Left renal cortex interstitium (tissue), 4 donors: ENCODE measurements at regions not wholly inside any gene's neighbourhood (a gene's known extent, or its start where the extent isn't known, plus 50 kb on each side); places are given as distances from the start of the nearest gene placed in this dataset.

Experiments used
- DNase-seq, 4 donors: peaks; one replicate each; pipeline ENCODE4 v3.0.0-alpha.2; 2013; ENCODE audit warnings: low read depth in 4 of 4, low spot score in 2 of 4, missing footprints in 1 of 4

DNA sequence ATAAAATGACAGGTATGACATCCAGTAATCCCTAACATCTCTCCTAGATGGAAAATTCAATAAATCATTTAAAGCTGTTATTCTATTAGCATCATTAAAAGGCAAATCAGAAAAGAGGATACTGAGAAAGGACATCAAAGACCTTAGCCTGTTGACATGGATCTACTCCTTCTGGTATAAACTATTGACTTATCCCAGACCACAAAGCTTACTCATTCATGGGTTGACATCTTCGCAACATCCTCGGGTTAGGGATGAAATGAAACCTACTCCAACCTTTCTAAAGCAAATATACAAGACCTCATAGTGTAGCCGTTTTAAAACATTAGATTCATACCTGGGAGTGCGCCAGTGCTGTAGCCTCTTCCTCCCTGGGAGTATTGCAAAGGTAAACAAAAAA lies 191.5 kb upstream of the BTG1 start:
- DNase-seq = no peak

DNA sequence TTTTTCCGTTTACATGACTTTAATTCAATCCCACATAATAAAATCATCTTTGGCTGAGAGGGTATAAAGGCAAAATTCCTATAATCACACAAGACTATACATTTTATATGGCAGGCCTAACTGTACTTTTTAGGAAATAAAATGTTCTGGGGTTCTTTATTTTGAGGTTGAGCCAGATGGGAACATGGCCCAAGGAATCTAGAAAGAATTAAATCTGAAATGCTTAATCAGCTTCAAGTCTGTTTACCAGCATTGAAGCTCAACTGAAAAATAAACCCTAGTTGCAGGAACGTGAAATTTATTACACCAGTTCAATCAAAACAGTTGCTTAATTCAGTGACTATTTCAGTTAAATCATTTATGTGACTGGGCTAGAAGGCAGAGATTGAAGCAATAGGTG lies 191.0 kb upstream of the BTG1 start:
- DNase-seq = no peak

GRCh38 chr12:92335831-92336230 lies 190.2 kb upstream of the BTG1 start:
- DNase-seq = no peak

GRCh38 chr12:92334552-92334951 lies 188.9 kb upstream of the BTG1 start:
- no peak for DNase-seq

DNA sequence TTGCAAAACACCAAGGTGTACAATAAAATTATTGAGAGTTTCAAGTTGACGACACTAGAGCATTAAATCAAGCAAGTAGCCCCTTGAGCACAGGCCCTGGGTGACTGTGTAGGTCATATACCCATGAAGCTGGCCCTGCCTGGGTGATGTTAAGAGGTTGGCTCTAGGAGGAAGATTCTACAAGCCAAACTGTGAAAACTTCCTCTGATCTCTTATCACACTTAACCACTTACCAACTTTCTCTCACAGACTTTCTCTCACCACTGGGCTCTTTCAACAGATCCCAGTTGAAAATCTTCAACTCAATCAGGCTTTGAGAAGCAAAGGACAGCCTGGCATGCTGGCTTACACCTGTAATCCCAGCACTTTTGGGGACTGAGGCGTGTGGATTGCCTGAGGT lies 186.9 kb upstream of the BTG1 start:
- no peak for DNase-seq

DNA sequence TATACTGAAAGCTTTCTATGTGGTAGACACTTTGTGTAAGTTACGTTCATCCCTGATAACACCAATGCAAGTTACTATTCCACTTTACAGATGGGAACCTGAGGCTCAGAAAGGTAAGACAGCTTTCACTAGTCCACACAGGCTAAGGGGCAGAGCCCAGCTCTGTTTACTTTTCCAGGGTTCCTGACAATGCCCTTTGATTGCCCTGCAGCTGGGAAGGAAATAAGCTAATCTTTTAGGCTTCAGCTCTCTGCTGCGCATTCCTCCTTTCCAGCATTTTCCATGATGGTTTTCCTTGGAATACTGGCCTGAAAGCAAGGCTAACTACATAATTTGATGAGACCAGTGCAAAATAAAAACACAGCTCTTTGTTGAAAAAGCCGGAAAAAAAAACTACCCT lies 185.7 kb upstream of the BTG1 start:
- no peak for DNase-seq

DNA sequence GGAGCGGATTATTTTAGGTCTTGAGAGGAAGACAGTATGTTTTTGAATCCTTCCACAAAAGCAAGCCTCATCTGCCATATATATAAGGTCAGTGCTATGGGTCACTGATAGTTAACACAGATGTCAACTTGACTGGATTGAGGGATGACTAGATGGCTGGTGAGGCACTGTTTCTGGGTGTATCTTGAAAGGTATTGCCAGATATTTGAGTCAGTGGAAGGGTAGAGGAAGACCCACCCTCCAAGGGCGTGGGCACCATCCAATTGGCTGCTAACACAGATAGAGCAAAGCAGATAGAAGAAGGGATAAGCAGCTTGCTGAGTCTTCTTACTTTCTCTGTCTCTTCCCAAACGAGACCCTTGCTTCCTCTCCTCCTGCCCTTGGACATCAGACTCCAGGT lies 185.0 kb upstream of the BTG1 start:
- no peak for DNase-seq

- DNase-seq = no peak
Observed at GRCh38 chr12:92326877-92327276, 181.2 kb upstream of the BTG1 start.

- DNase-seq = no peak
Observed at GRCh38 chr12:92324849-92325500, 179.3 kb upstream of the BTG1 start.

DNA sequence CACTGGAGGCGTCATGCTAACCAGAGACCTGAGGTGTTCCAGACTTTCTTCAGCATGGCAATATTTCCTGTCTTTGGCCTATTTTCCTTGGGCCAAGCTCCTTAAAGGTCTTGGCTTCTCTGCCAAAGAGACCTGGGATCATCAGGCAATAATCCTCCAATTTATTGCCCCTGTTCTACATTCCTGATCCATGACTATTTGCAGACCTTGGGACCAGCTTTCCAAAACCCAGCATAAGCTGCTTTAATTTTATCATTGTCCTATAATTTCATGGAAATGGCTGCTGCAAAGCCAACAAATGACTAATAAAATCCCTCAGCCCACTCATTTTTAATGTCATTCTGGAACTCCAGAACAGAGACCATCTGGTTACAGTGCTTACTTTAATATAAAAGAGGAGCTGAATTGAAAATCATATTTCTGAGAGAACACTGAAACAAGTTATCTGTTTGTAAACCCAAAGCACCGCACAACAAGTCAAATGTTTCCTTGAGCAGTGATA lies 166.9 kb upstream of the BTG1 start:
- DNase-seq = no peak

DNA sequence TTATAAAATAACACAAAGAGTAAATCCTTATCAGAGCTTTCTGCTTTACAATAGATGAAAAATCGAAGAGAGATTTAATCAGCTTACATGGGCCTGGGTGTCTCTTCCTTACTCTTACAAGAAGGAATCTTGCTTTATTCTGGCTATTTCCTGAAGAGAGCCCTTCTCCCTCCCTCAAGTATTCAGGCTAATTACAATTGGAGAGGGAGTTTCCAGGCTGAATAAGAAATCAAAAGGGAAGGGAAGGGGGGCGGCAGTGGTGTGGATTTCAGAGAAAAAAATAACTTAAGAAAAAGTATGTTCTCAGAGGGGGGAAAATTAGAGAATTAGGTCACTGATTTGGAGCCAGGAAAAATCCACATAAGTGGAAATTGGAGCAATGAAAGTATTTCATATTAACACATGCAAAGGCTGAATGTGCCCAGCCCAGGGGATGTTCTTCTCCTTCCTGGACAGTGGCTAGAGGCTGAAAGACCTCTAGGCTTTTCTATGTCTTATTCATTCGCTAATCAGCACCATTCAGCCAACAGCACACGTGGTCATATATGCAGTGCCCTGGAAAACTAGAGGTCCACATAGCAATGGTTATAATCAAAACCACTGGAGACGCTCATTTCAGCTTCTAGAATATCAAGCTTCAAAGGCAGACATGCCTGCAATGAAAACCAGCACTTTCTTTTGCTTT lies 158.9 kb upstream of the BTG1 start:
- DNase-seq = peak in 2 of 4 donors; percentile 11 to 13

DNA sequence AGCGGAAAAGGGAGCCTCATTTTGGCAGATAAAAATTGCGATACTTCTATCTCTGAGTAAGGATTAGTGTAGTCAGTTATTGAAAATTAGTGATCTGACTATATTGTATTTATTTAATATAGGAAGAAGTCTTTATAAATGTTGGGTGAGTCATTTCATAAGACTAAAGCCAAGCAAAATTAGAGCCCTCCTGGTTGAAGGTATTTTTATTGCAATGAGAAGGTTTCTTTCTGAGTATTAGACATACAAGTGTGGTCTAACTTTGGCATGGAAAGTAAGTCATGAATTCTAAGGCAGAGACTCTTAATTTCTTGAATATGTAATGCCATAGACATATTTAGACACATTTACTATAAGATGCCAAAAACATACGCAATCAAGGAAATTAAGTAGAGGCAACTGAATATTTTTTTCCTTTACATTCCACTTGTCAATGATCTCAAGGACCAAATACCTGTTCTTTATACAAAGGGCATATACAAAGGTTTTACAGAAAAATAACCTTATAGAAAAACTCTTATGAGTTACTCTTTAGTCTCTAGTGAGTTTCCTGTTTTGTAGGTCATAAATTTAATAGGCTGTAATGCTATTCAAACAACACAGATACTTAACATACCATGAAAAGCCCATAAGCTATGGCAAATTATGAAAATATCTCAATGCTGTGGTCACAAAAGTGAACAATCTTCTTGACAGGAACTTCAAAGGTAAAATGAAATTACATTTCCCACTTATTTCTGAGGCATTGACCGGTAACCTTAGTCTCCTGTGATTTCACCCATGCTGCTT lies 156.6 kb upstream of the BTG1 start:
- no peak for DNase-seq

GRCh38 chr12:92301356-92301755 lies 155.7 kb upstream of the BTG1 start:
- no peak for DNase-seq

- DNase-seq = no peak
Observed at GRCh38 chr12:92300777-92301176, 155.1 kb upstream of the BTG1 start.

- no peak for DNase-seq
Observed at GRCh38 chr12:92299744-92300143, 154.1 kb upstream of the BTG1 start.

GRCh38 chr12:92299344-92299743 lies 153.7 kb upstream of the BTG1 start:
- no peak for DNase-seq

DNA sequence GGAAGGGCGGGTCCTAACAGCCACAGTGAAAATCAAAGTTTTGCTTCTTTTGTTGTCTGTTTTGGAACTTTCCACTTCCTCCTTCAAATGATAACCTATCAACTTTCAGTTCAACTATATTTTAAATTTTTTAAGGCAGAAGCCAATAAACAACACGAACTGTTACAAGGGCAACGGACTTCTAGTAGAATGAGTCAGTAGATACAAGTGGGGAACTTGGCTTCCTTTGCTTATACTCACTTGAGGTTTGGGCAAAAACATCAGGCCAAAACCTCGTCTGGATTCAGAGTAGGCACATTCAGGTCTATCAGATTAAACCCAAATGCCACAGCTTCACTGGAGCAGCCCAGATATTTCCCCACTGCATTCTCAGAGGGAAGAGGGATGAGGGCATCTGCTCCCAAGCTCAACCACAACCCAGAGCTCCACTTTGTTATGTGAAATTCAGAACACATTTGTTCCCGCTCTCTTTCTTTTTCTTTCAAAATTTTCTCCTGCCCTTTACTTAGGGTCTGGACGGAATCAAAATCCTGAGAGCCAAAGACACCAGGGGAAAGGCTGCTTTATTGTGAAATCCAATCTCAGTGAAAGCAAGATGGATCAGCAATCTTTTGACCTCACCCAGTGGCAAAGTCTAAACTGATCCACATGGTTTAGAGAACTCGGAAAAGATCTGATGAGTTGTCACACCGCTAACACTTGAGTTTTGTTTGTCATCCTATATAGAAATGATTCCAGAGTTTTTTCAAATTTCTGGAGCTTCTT lies 152.5 kb upstream of the BTG1 start:
- DNase-seq = no peak

DNA sequence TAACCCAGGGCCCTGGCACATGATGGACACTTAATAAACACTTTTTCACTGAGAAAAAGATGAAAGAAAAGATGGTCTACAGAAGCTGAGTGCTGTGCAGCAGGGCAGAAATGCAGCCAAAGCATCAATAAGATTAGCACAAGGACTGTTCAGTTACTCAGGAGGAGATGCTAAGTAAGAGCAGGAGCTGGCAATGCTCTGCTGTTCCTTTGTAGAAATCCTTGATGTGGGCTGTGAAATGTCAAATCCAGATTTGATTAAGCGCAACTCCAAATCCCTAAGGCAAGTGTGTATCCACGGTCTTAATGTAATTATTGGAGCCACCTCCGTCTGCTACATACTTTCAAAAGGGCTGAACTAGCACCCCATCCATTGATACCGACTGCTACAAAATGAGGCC lies 151.8 kb upstream of the BTG1 start:
- DNase-seq = no peak

- DNase-seq = no peak
Observed at GRCh38 chr12:92295523-92295922, 149.9 kb upstream of the BTG1 start.

- DNase-seq = no peak
Observed at GRCh38 chr12:92294676-92295440, 149.2 kb upstream of the BTG1 start.
